BLaER1 (cell line): ENCODE measurements at regions not wholly inside any gene's neighbourhood (a gene's known extent, or its start where the extent isn't known, plus 50 kb on each side); places are given as distances from the start of the nearest gene placed in this dataset.
"Not testable (repeated sequence)": the region's sequence is repeated elsewhere in the genome, so short reads cannot be mapped to it uniquely, and the experiment has no call there.

Experiments
- H3K27ac ChIP-seq: shearing (Covaris generic); formaldehyde crosslinking; 2 replicates; pipeline ENCODE4 v1.8.1; 2022
- H3K27me3 ChIP-seq: shearing (Covaris generic); formaldehyde crosslinking; 2 replicates; pipeline ENCODE4 v1.8.1; 2022
- H3K36me3 ChIP-seq: shearing (Covaris generic); formaldehyde crosslinking; 2 replicates; pipeline ENCODE4 v1.8.1; 2022
- H3K4me1 ChIP-seq: shearing (Covaris generic); formaldehyde crosslinking; 2 replicates; pipeline ENCODE4 v1.8.1; 2022
- H3K4me2 ChIP-seq: shearing (Covaris generic); formaldehyde crosslinking; 2 replicates; pipeline ENCODE4 v1.8.1; 2022
- H3K4me3 ChIP-seq: shearing (Covaris generic); formaldehyde crosslinking; 2 replicates; pipeline ENCODE4 v1.8.1; 2022
- H3K9ac ChIP-seq: shearing (Covaris generic); formaldehyde crosslinking; 2 replicates; pipeline ENCODE4 v1.8.1; 2022
- H3K9me3 ChIP-seq: shearing (Covaris generic); formaldehyde crosslinking; 2 replicates; pipeline ENCODE4 v1.8.1; 2022
- H4K20me1 ChIP-seq: shearing (Covaris generic); formaldehyde crosslinking; 2 replicates; pipeline ENCODE4 v1.8.1; 2022
- Cebpa-rat ChIP-seq: shearing (Covaris generic); IDR thresholded peaks from 2 replicates; pipeline ENCODE4 v1.8.1; 2022

GRCh38 chr2:103401621-103402020 lies 639.8 kb downstream of the TMEM182 start:
- Histone ChIP-seq H3K9ac (no peak overlapping the region), H3K27ac (no peak overlapping the region), H3K4me3 (no peak overlapping the region), H3K4me2 (peak overlapping the region; percentile 44), H3K9me3 (no peaks in the 10 kb centered on the region), H4K20me1 (no peaks in the 10 kb centered on the region), H3K4me1 (peaks cover 9% of the 10 kb centered on the region), H3K27me3 (no peaks in the 10 kb centered on the region), H3K36me3 (no peaks in the 10 kb centered on the region)
- no peak for TF ChIP-seq Cebpa-rat

- H3K27ac ChIP-seq, result no peak overlapping the region
- TF ChIP-seq Cebpa-rat, result no peak
- no peaks in the 10 kb centered on the region for H3K27me3 ChIP-seq
- no peaks in the 10 kb centered on the region for H4K20me1 ChIP-seq
- no peak overlapping the region for H3K4me3 ChIP-seq
- no peak overlapping the region for H3K4me2 ChIP-seq
- no peak overlapping the region for H3K9ac ChIP-seq
- H3K4me1 ChIP-seq, result peaks cover 9% of the 10 kb centered on the region
- H3K9me3 ChIP-seq, result no peaks in the 10 kb centered on the region
- no peaks in the 10 kb centered on the region for H3K36me3 ChIP-seq
Measured at GRCh38 chr2:103402336-103402735, 640.5 kb downstream of the TMEM182 start.

GRCh38 chr2:103402944-103403343 lies 641.1 kb downstream of the TMEM182 start:
- Histone ChIP-seq H3K9ac (no peak overlapping the region), H3K27ac (no peak overlapping the region), H3K27me3 (no peaks in the 10 kb centered on the region), H3K4me1 (peaks cover 9% of the 10 kb centered on the region), H3K9me3 (no peaks in the 10 kb centered on the region), H4K20me1 (no peaks in the 10 kb centered on the region), H3K36me3 (no peaks in the 10 kb centered on the region), H3K4me2 (no peak overlapping the region), H3K4me3 (no peak overlapping the region)
- TF ChIP-seq Cebpa-rat, result no peak

- not testable (repeated sequence) for H3K36me3 ChIP-seq, H3K4me1 ChIP-seq, H3K27ac ChIP-seq, H3K4me2 ChIP-seq, H3K4me3 ChIP-seq, H4K20me1 ChIP-seq, H3K9ac ChIP-seq, H3K9me3 ChIP-seq, H3K27me3 ChIP-seq
Measured at GRCh38 chr2:103403388-103403787, 641.6 kb downstream of the TMEM182 start.

GRCh38 chr2:103410221-103410620 lies 648.4 kb downstream of the TMEM182 start:
- Histone ChIP-seq H3K27ac (no peak overlapping the region), H3K4me2 (no peak overlapping the region), H3K27me3 (no peaks in the 10 kb centered on the region), H3K9ac (no peak overlapping the region), H3K4me1 (no peaks in the 10 kb centered on the region), H4K20me1 (no peaks in the 10 kb centered on the region), H3K9me3 (no peaks in the 10 kb centered on the region), H3K4me3 (no peak overlapping the region), H3K36me3 (no peaks in the 10 kb centered on the region)
- no peak; the same call in 1 of the 2 replicates for TF ChIP-seq Cebpa-rat

- Histone ChIP-seq H3K4me3 (no peak overlapping the region), H3K9ac (no peak overlapping the region), H3K27ac (no peak overlapping the region), H3K9me3 (no peaks in the 10 kb centered on the region), H4K20me1 (no peaks in the 10 kb centered on the region), H3K4me2 (no peak overlapping the region), H3K4me1 (no peaks in the 10 kb centered on the region), H3K27me3 (no peaks in the 10 kb centered on the region), H3K36me3 (no peaks in the 10 kb centered on the region)
- TF ChIP-seq Cebpa-rat, result no peak
Measured at GRCh38 chr2:103419506-103419905, 657.7 kb downstream of the TMEM182 start.

GRCh38 chr2:103423100-103423499 lies 661.3 kb downstream of the TMEM182 start:
- TF ChIP-seq Cebpa-rat, result no peak
- Histone ChIP-seq H3K36me3 (no peaks in the 10 kb centered on the region), H3K27ac (no peak overlapping the region), H3K9me3 (0 out of 2 replicates have a peak, but pooled peaks cover 3% of the 10 kb centered on the region), H4K20me1 (no peaks in the 10 kb centered on the region), H3K4me2 (no peak overlapping the region), H3K4me1 (no peaks in the 10 kb centered on the region), H3K4me3 (no peak overlapping the region), H3K9ac (no peak overlapping the region), H3K27me3 (no peaks in the 10 kb centered on the region)

GRCh38 chr2:103427567-103427966 lies 665.7 kb downstream of the TMEM182 start:
- no peak overlapping the region for H3K9ac ChIP-seq
- H3K9me3 ChIP-seq, result 0 out of 2 replicates have a peak, but pooled peaks cover 3% of the 10 kb centered on the region
- H3K27ac ChIP-seq, result no peak overlapping the region
- H3K4me2 ChIP-seq, result no peak overlapping the region
- no peaks in the 10 kb centered on the region for H3K36me3 ChIP-seq
- H4K20me1 ChIP-seq, result no peaks in the 10 kb centered on the region
- H3K4me1 ChIP-seq, result no peaks in the 10 kb centered on the region
- no peak for TF ChIP-seq Cebpa-rat
- H3K27me3 ChIP-seq, result no peaks in the 10 kb centered on the region
- no peak overlapping the region for H3K4me3 ChIP-seq

GRCh38 chr2:103430191-103430590 lies 668.4 kb downstream of the TMEM182 start:
- no peak overlapping the region for H3K4me3 ChIP-seq
- TF ChIP-seq Cebpa-rat, result no peak
- H3K27ac ChIP-seq, result no peak overlapping the region
- H4K20me1 ChIP-seq, result no peaks in the 10 kb centered on the region
- H3K27me3 ChIP-seq, result no peaks in the 10 kb centered on the region
- no peaks in the 10 kb centered on the region for H3K36me3 ChIP-seq
- no peak overlapping the region for H3K9ac ChIP-seq
- no peak overlapping the region for H3K4me2 ChIP-seq
- H3K4me1 ChIP-seq, result no peaks in the 10 kb centered on the region
- H3K9me3 ChIP-seq, result 0 out of 2 replicates have a peak, but pooled peaks cover 3% of the 10 kb centered on the region

GRCh38 chr2:103435010-103435409 lies 673.2 kb downstream of the TMEM182 start:
- H3K4me3 ChIP-seq, result no peak overlapping the region
- no peak overlapping the region for H3K4me2 ChIP-seq
- H3K9ac ChIP-seq, result no peak overlapping the region
- H3K9me3 ChIP-seq, result no peaks in the 10 kb centered on the region
- H3K27ac ChIP-seq, result no peak overlapping the region
- no peaks in the 10 kb centered on the region for H3K36me3 ChIP-seq
- no peaks in the 10 kb centered on the region for H3K27me3 ChIP-seq
- H4K20me1 ChIP-seq, result no peaks in the 10 kb centered on the region
- peaks cover 6% of the 10 kb centered on the region for H3K4me1 ChIP-seq
- TF ChIP-seq Cebpa-rat, result no peak

GRCh38 chr2:103437161-103437560 lies 675.3 kb downstream of the TMEM182 start:
- no peak for TF ChIP-seq Cebpa-rat
- Histone ChIP-seq H3K9me3 (no peaks in the 10 kb centered on the region), H3K9ac (no peak overlapping the region), H3K4me3 (no peak overlapping the region), H3K27me3 (no peaks in the 10 kb centered on the region), H4K20me1 (no peaks in the 10 kb centered on the region), H3K4me1 (peaks cover 6% of the 10 kb centered on the region), H3K27ac (no peak overlapping the region), H3K4me2 (no peak overlapping the region), H3K36me3 (no peaks in the 10 kb centered on the region)
